ENCODE measurements at regions not wholly inside any gene's neighbourhood (a gene's known extent, or its start where the extent isn't known, plus 50 kb on each side); places are given as distances from the start of the nearest gene placed in this dataset.

- Histone ChIP-seq H3K4me3 (no peak overlapping the region), H4K20me1 (ENCODE audit: control insufficient read depth, insufficient read depth) (no peaks in the 10 kb centered on the region), H3K4me1 (ENCODE audit: control insufficient read depth, insufficient read depth, low read length) (no peaks in the 10 kb centered on the region), H3K79me2 (ENCODE audit: control insufficient read depth, insufficient read depth, low read length) (no peaks in the 10 kb centered on the region), H3K27me3 (replicated peaks in 1 of 2; ENCODE audit: control insufficient read depth in 2 of 2, insufficient read depth in 2 of 2, low read length in 1 of 2) (no peaks in the 10 kb centered on the region), H3K9ac (ENCODE audit: control insufficient read depth, insufficient read depth, low read length) (no peak overlapping the region), H3K9me3 (replicated peaks; ENCODE audit: control insufficient read depth, insufficient read depth, low read length) (peaks cover 2% of the 10 kb centered on the region; the same call in 1 of the 3 replicates), H2AFZ (ENCODE audit: control insufficient read depth, low read depth, low read length) (no peak overlapping the region), H3K36me3 (ENCODE audit: control insufficient read depth in 2 of 2, insufficient read depth in 2 of 2, low read length in 1 of 2) (no peaks in the 10 kb centered on the region), H3K4me2 (ENCODE audit: control insufficient read depth, insufficient read depth) (no peak overlapping the region), H3K27ac (ENCODE audit: control insufficient read depth, insufficient read depth) (no peak overlapping the region)
- no peak for FAIRE-seq
- no TSS peak for BruUV-seq (replicated peaks)
- ATAC-seq: no peak
- in situ Hi-C loops (cut with MboI): no loop called here
- no peak for DNase-seq (ENCODE audit: low read depth, low spot score)
- intact Hi-C loops (cut with micrococcal nuclease; ENCODE audit: unreplicated experiment): no loop called here
- ChIA-PET CTCF (no interaction called here), SMC1A (ENCODE audit: uncharacterized antibody, unreplicated experiment) (interaction anchor here (0.7 kb wide), 1 partner anchor 319 kb away, joined by 3 read pairs; no protein-coding TSS in a partner anchor), RAD21 (ENCODE audit: unreplicated experiment) (no interaction called here), POLR2A (no interaction called here)
- no peak for TF ChIP-seq ZNF274 (IDR thresholded peaks at IDR 0.05; ENCODE audit: insufficient read depth, insufficient read length)
- no peak for TF ChIP-seq RELA (IDR thresholded peaks at IDR 0.05; ENCODE audit: borderline replicate concordance, partially characterized antibody)
- no peak for TF ChIP-seq EED (IDR thresholded peaks at IDR 0.05; ENCODE audit: low read depth)
- no peak for TF ChIP-seq CTCF (IDR thresholded peaks at IDR 0.05 in 2 of 3, conservative IDR thresholded peaks at IDR 0.05 in 1 of 3; ENCODE audit: control insufficient read depth in 2 of 3, extremely low read depth in 1 of 3, insufficient read depth in 1 of 3, low read depth in 3 of 3, low read length in 3 of 3)
- no peak for TF ChIP-seq MXI1 (IDR thresholded peaks at IDR 0.05; ENCODE audit: low read depth, low read length)
- TF ChIP-seq NRF1 (conservative IDR thresholded peaks at IDR 0.05; ENCODE audit: low read depth, low read length): no peak
- no peak for TF ChIP-seq CHD2 (IDR thresholded peaks at IDR 0.05; ENCODE audit: borderline replicate concordance, low read depth, low read length)
- no peak for TF ChIP-seq RELB (IDR thresholded peaks at IDR 0.05; ENCODE audit: low read depth)
Observed at GRCh38 chr4:62434921-62435320, 1234.8 kb downstream of the ADGRL3 start.

All from GM12878 (cell line).